Colonic mucosa (tissue), 4 donors: ENCODE measurements at regions not wholly inside any gene's neighbourhood (a gene's known extent, or its start where the extent isn't known, plus 50 kb on each side); places are given as distances from the start of the nearest gene placed in this dataset.
"Not testable (repeated sequence)": the region's sequence is repeated elsewhere in the genome, so short reads cannot be mapped to it uniquely, and the experiment has no call there.

Experiments used
- DNase-seq: peaks from one replicate; pipeline ENCODE4 v3.0.0-alpha.2; 2020
- H3K27ac ChIP-seq: fragments of 200-600 bp; one replicate; pipeline ENCODE4 v1.8.0; 2021
- H3K27me3 ChIP-seq: fragments of 200-600 bp; one replicate; pipeline ENCODE4 v1.8.0; 2021
- H3K36me3 ChIP-seq: fragments of 200-600 bp; one replicate; pipeline ENCODE4 v1.8.0; 2021
- H3K4me1 ChIP-seq: fragments of 200-600 bp; one replicate; pipeline ENCODE4 v1.8.0; 2021; ENCODE audit warnings: mild to moderate bottlenecking
- H3K4me3 ChIP-seq: fragments of 200-600 bp; one replicate; pipeline ENCODE4 v1.8.0; 2021
- H3K9ac ChIP-seq, 2 donors: one replicate each; pipeline ENCODE4 v1.7.0; 2013; ENCODE audit warnings: control low read depth in 2 of 2, low read depth in 2 of 2, low read length in 2 of 2
- H3K9me3 ChIP-seq: fragments of 200-600 bp; one replicate; pipeline ENCODE4 v1.8.0; 2021
- CTCF ChIP-seq: fragments of 200-600 bp; IDR thresholded peaks from one replicate; pipeline ENCODE4 v1.8.0; 2022; ENCODE audit warnings: antibody characterized with exemption, mild to moderate bottlenecking
- intact Hi-C: fragments of 100-400 bp; cut with DNase I; formaldehyde crosslinking; loops from one replicate; pipeline ENCODE4 v1.14.1; 2022
- donor health status: healthy.
- donor health status: DM: no; HTN: no; CAD: no.
- donor health status: DM: no; HTN: no; CAD: no.

GRCh38 chr9:81825846-81826516, 102.2 kb upstream of the SPATA31D4 start:
- H3K9ac ChIP-seq = no peak overlapping the region
- no peak overlapping the region for H3K4me3 ChIP-seq
- no peaks in the 10 kb centered on the region for H3K9me3 ChIP-seq
- no peak for TF ChIP-seq CTCF
- no peaks in the 10 kb centered on the region for H3K4me1 ChIP-seq
- H3K36me3 ChIP-seq = no peaks in the 10 kb centered on the region
- intact Hi-C loops = no loop called here
- no peak overlapping the region for H3K27ac ChIP-seq
- DNase-seq = no peak
- H3K27me3 ChIP-seq = no peaks in the 10 kb centered on the region

- no peak for TF ChIP-seq CTCF
- intact Hi-C loops = no loop called here
- H3K9me3 ChIP-seq = no peaks in the 10 kb centered on the region
- H3K4me1 ChIP-seq = no peaks in the 10 kb centered on the region
- H3K27me3 ChIP-seq = no peaks in the 10 kb centered on the region
- no peak overlapping the region for H3K9ac ChIP-seq
- H3K27ac ChIP-seq = no peak overlapping the region
- H3K36me3 ChIP-seq = no peaks in the 10 kb centered on the region
- H3K4me3 ChIP-seq = no peak overlapping the region
- DNase-seq = no peak
Measured at GRCh38 chr9:81826517-81826906, 101.7 kb upstream of the SPATA31D4 start.

DNA sequence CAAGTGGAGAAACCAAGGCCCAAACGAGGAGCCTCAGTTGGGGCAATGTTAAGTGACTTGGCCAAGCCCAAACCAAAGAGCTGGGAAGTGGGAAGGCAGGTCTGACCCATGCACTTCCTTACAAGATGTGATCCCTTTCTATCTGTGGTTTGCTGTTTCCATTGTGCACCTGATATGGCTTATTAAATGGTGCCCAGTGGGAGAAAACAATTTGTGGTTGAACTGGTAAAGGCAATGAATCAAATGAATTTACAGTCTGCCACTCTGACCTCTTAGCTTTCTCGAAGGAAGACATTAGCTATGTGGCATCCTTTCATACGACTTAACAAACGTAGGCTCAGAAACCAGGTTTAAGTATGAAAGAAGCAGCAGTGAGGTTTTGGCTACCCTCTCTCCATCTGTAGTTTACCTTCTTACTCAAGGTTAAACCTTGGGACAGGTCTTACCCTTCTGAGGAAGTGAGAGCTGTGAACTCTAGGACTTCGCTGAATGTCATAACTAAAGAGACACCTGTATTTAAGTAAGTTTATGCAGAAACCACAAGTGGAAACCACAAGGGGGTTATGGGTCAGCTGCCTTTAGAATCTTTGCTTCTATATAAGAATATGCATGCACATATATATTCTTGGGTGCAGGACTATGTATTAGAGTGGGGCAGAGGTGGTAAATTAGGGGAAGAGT, 100.5 kb upstream of the SPATA31D4 start:
- H3K4me1 ChIP-seq = no peaks in the 10 kb centered on the region

DNA sequence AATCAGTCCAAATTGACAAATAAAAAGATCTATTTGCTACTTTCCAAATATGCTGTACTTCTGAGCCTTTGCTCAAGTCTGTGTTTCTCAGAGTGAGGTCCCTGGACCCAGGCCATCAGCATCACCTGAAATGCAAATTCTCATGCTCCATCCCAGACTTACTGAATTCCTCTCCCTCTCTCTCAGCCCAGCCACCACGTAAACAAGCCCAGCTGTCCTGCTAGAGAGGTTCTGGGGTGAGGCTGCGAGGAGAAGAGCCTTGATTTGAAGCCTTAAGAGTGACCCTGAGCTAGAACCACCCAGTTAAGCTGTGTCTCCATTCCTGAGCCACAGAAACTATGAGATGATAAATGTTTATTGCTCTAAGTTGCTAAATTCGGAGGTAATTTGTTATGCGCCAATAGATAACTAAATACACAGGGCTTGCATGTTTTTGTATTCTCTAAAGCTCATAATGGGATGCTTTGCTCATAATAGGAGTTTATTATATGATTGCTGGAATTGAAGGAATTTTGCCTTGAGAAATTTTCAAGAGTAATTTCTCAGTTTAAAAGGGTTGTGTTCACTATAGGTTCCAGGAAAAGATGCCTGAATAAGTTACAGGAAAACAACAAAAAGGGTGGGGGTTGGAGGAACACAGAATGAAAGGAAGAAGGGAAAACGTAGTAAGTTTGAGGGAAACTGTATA, 98.9 kb upstream of the SPATA31D4 start:
- DNase-seq = no peak
- no peak for TF ChIP-seq CTCF

More for the DNA sequence above, 100.5 kb upstream of the SPATA31D4 start:
- Histone ChIP-seq H3K9me3 (no peaks in the 10 kb centered on the region), H3K4me3 (no peak overlapping the region), H3K36me3 (no peaks in the 10 kb centered on the region), H3K27me3 (no peaks in the 10 kb centered on the region), H3K9ac (no peak overlapping the region), H3K27ac (no peak overlapping the region)
- intact Hi-C loops = no loop called here
- no peak for DNase-seq
- no peak for TF ChIP-seq CTCF

GRCh38 chr9:81830431-81830830, 97.8 kb upstream of the SPATA31D4 start:
- H3K36me3 ChIP-seq, H3K9ac ChIP-seq, H3K27ac ChIP-seq, H3K4me1 ChIP-seq, H3K27me3 ChIP-seq, H3K9me3 ChIP-seq, H3K4me3 ChIP-seq, intact Hi-C loops, DNase-seq: not testable (repeated sequence)

More for the DNA sequence above, 98.9 kb upstream of the SPATA31D4 start:
- H3K36me3 ChIP-seq = no peaks in the 10 kb centered on the region
- H3K9ac ChIP-seq = no peak overlapping the region
- H3K27ac ChIP-seq = no peak overlapping the region
- no peaks in the 10 kb centered on the region for H3K27me3 ChIP-seq
- H3K4me1 ChIP-seq = no peaks in the 10 kb centered on the region
- intact Hi-C loops = no loop called here
- H3K4me3 ChIP-seq = no peak overlapping the region
- no peaks in the 10 kb centered on the region for H3K9me3 ChIP-seq
